ENCODE measurements at regions not wholly inside any gene's neighbourhood (a gene's known extent, or its start where the extent isn't known, plus 50 kb on each side); places are given as distances from the start of the nearest gene placed in this dataset.

- TF ChIP-seq CTCF (conservative IDR thresholded peaks at IDR 0.05): no peak
- TF ChIP-seq EZH2 (IDR thresholded peaks at IDR 0.05; ENCODE audit: low read depth): no peak
These were observed 332.9 kb upstream of the FMN2 start for GRCh38 chr1:239758756-239759155.

All from PC-9 (cell line).